Epithelial cell of proximal tubule (primary cell): ENCODE measurements at regions not wholly inside any gene's neighbourhood (a gene's known extent, or its start where the extent isn't known, plus 50 kb on each side); places are given as distances from the start of the nearest gene placed in this dataset.

ENCODE experiments used
- DNase-seq: peaks from one replicate; pipeline ENCODE4 v3.0.0-alpha.2; 2011; ENCODE audit warnings: low read depth
- H3K4me3 ChIP-seq: 2 replicates; pipeline ENCODE4 v1.5.1; 2011; ENCODE audit warnings: low read depth, mild to moderate bottlenecking, low read length
- CTCF ChIP-seq: conservative IDR thresholded peaks from 2 replicates; pipeline ENCODE4 v1.5.1; 2012; ENCODE audit warnings: low read depth, mild to moderate bottlenecking, low read length

GRCh38 chr15:96415513-96416217, 85.2 kb downstream of the NR2F2 start:
- TF ChIP-seq CTCF, result no peak
- DNase-seq, result no peak
- H3K4me3 ChIP-seq, result peak overlapping the region; percentile 49

GRCh38 chr15:96416218-96416933, 85.9 kb downstream of the NR2F2 start:
- H3K4me3 ChIP-seq, result peak overlapping the region; percentile 49
- no peak for DNase-seq
- no peak for TF ChIP-seq CTCF

GRCh38 chr15:96416934-96417759, 86.6 kb downstream of the NR2F2 start:
- H3K4me3 ChIP-seq, result peak overlapping the region; percentile 49
- TF ChIP-seq CTCF, result no peak
- no peak for DNase-seq

GRCh38 chr15:96417760-96418130, 87.2 kb downstream of the NR2F2 start:
- DNase-seq, result no peak
- TF ChIP-seq CTCF, result no peak
- H3K4me3 ChIP-seq, result peak overlapping the region; percentile 49

GRCh38 chr15:96418146-96418545, 87.6 kb downstream of the NR2F2 start:
- peak; percentile 75 for DNase-seq
- TF ChIP-seq CTCF, result no peak

GRCh38 chr15:96421178-96421601, 90.7 kb downstream of the NR2F2 start:
- no peak overlapping the region for H3K4me3 ChIP-seq
- peak; percentile 56 for DNase-seq
- TF ChIP-seq CTCF, result no peak

More at GRCh38 chr15:96418146-96418545, 87.6 kb downstream of the NR2F2 start:
- H3K4me3 ChIP-seq, result no peak overlapping the region
